Skeletal muscle tissue (tissue), 1 donor: ENCODE measurements at regions not wholly inside any gene's neighbourhood (a gene's known extent, or its start where the extent isn't known, plus 50 kb on each side); places are given as distances from the start of the nearest gene placed in this dataset. TPM values are rescaled to one million over a fixed set of nuclear protein-coding genes. Genes with fewer than 3 reads are reported as not detected.

Source experiments
- small RNA-seq: library from RNA; depleted of rRNA; stranded (forward); fragments of <200 nt; gene quantifications from one replicate; pipeline ENCODE3, GENCODE V24; 2014

Small RNA genes in the stretch of these regions (small RNA-seq; reads per million reads assigned to genes)
- not detected for gene RF00635
